ENCODE measurements at regions not wholly inside any gene's neighbourhood (a gene's known extent, or its start where the extent isn't known, plus 50 kb on each side); places are given as distances from the start of the nearest gene placed in this dataset.

- Histone ChIP-seq H2AFZ (ENCODE audit: low read depth, low read length) (no peak overlapping the region), H3K9me1 (replicated peaks; ENCODE audit: control insufficient read depth, extremely low read depth, insufficient read depth, low read length) (no peaks in the 10 kb centered on the region), H3K27ac (ENCODE audit: insufficient read depth, low read depth, low read length) (no peak overlapping the region), H3K27me3 (ENCODE audit: control insufficient read depth in 2 of 2, insufficient read depth in 2 of 2, low read length in 2 of 2) (no peaks in the 10 kb centered on the region), H3K9ac (replicated peaks; ENCODE audit: extremely low read depth, insufficient read depth, low read length) (no peak overlapping the region), H3K4me3 (replicated peaks in 1 of 3; ENCODE audit: insufficient read depth in 1 of 3, low read depth in 1 of 3, low read length in 3 of 3) (no peak overlapping the region), H4K20me1 (replicated peaks; ENCODE audit: control insufficient read depth, extremely low read depth, insufficient read depth, low read length) (no peaks in the 10 kb centered on the region), H3K4me2 (ENCODE audit: insufficient read depth, low read length) (no peak overlapping the region), H3K9me3 (replicated peaks; ENCODE audit: control insufficient read depth, insufficient read depth, low read length) (no peaks in the 10 kb centered on the region), H3K79me2 (ENCODE audit: control insufficient read depth, insufficient read depth, low read length) (no peaks in the 10 kb centered on the region), H3K36me3 (ENCODE audit: control insufficient read depth in 2 of 2, extremely low read depth in 1 of 2, insufficient read depth in 2 of 2, low read length in 2 of 2) (no peaks in the 10 kb centered on the region), H3K4me1 (ENCODE audit: control insufficient read depth, extremely low read depth, insufficient read depth, low read length) (no peaks in the 10 kb centered on the region)
- intact Hi-C loops (cut with micrococcal nuclease): no loop called here
- ChIA-PET POLR2A (no interaction called here), CTCF (no interaction called here)
- TF ChIP-seq JUN (IDR thresholded peaks at IDR 0.05; ENCODE audit: borderline replicate concordance, insufficient read depth, insufficient read length, low read depth) (no peak), EZH2 (IDR thresholded peaks at IDR 0.05; ENCODE audit: borderline replicate concordance, low read depth, low read length, severe bottlenecking) (no peak)
- FAIRE-seq (no peak), DNase-seq (ENCODE audit: low read depth, low spot score) (no peak)
- dilution Hi-C loops (cut with MboI; ENCODE audit: extremely low pct_ligation_motif_present, low sequenced_read_pairs): no loop called here
- no TSS peak for BruUV-seq (replicated peaks)
These were observed 92.6 kb downstream of the MTRR start for GRCh38 chr5:7961540-7961939.

GRCh38 chr5:7970816-7971215 lies 101.9 kb downstream of the MTRR start:
- Histone ChIP-seq H3K4me2 (ENCODE audit: insufficient read depth, low read length) (no peak overlapping the region), H3K27me3 (ENCODE audit: control insufficient read depth in 2 of 2, insufficient read depth in 2 of 2, low read length in 2 of 2) (no peaks in the 10 kb centered on the region), H2AFZ (ENCODE audit: low read depth, low read length) (no peak overlapping the region), H3K9me3 (replicated peaks; ENCODE audit: control insufficient read depth, insufficient read depth, low read length) (no peaks in the 10 kb centered on the region), H3K9me1 (replicated peaks; ENCODE audit: control insufficient read depth, extremely low read depth, insufficient read depth, low read length) (no peaks in the 10 kb centered on the region), H4K20me1 (replicated peaks; ENCODE audit: control insufficient read depth, extremely low read depth, insufficient read depth, low read length) (no peaks in the 10 kb centered on the region), H3K79me2 (ENCODE audit: control insufficient read depth, insufficient read depth, low read length) (no peaks in the 10 kb centered on the region), H3K4me1 (ENCODE audit: control insufficient read depth, extremely low read depth, insufficient read depth, low read length) (no peaks in the 10 kb centered on the region), H3K9ac (replicated peaks; ENCODE audit: extremely low read depth, insufficient read depth, low read length) (no peak overlapping the region), H3K27ac (ENCODE audit: insufficient read depth, low read depth, low read length) (no peak overlapping the region), H3K36me3 (ENCODE audit: control insufficient read depth in 2 of 2, extremely low read depth in 1 of 2, insufficient read depth in 2 of 2, low read length in 2 of 2) (no peaks in the 10 kb centered on the region), H3K4me3 (replicated peaks in 1 of 3; ENCODE audit: insufficient read depth in 1 of 3, low read depth in 1 of 3, low read length in 3 of 3) (no peak overlapping the region)
- DNase-seq (ENCODE audit: low read depth, low spot score) (no peak), FAIRE-seq (no peak)
- dilution Hi-C loops (cut with MboI; ENCODE audit: extremely low pct_ligation_motif_present, low sequenced_read_pairs) (no loop called here), intact Hi-C loops (cut with micrococcal nuclease) (no loop called here)
- CTCF ChIA-PET: no interaction called here
- no peak for TF ChIP-seq MAX (IDR thresholded peaks at IDR 0.05; ENCODE audit: insufficient read depth, insufficient read length)
- no TSS peak for BruUV-seq (replicated peaks)
- POLR2A ChIA-PET: no interaction called here

Data from endothelial cell of umbilical vein (primary cell).